ENCODE measurements at regions not wholly inside any gene's neighbourhood (a gene's known extent, or its start where the extent isn't known, plus 50 kb on each side); places are given as distances from the start of the nearest gene placed in this dataset.
"Not testable (repeated sequence)": the region's sequence is repeated elsewhere in the genome, so short reads cannot be mapped to it uniquely, and the experiment has no call there.

GRCh38 chr2:149815941-149816340 lies 228.4 kb upstream of the MMADHC start:
- DNase-seq (ENCODE audit: low spot score), result no peak

DNA sequence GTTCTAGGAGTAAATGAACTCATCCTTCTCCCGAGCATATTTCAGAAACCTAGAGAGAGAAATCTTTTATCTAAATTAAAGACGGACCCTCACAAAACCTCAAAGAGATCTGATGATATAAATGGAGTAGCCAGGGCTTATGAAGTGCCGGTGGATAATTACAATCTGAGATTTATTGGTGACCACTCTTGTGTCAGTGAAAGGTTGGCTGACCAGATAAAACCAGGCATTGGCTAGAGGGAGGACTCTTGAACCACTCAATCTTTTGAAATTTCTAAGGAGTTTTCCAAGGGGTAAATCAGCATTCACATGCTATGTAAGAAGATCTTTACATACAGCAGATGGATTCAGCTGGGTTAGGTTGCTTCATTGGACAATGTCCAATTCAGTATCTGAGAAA lies 227.3 kb upstream of the MMADHC start:
- DNase-seq (ENCODE audit: low spot score), result no peak

DNA sequence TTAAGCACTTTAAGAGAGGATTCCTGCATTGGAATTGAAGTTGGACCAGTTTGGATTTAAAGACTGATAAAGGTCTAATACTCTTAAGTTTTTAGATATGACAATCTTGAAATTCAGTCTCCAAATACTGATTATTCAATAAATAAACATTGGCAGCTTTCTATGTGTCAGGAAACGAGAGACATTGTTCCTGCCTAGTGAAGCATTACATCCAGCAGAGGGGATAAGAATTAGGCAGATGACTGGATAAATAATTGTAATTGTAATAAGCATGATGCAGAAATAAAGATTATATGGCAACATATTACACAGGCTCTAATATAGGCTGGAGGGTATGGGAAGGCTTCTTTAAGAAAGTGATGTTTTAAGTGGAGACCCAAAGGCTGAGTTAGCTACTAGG lies 226.5 kb upstream of the MMADHC start:
- no peak for DNase-seq (ENCODE audit: low spot score)

DNA sequence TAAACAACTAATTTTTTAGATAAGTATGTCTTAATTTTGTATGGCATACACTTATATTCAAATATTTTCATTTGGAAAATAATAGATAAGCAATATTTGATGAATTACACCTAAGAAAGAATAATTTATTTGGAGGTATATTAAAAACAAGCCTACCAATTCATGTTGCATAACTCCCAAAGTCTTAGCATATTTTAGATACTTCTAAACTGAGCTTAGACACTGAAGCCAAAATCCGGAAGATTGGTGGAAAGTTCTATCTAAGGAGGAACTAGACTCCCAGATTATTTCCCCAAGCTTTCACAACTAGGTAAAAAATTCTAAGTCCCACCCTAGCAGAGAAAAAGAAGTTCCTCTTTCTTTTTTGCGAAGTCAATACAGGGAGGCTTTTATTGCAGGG lies 221.0 kb upstream of the MMADHC start:
- no peak for DNase-seq (ENCODE audit: low spot score)

DNA sequence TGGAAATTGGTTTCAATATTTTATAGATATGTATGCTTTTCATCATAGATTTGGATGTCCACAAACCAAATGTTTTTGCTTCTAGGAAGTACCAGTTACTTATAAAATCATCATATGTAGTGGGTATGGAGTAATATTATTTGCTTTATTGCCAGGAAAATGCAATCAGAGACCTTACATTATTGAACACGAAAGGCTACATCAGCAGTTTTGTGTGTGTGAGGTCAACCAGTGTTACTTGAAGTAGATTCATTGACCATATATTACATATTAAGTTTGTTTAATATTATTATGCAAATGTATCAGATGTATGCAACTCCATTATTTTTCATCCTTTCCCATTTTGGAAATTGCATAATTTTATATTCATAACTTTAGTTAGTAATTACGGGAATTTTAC lies 219.1 kb upstream of the MMADHC start:
- no peak for DNase-seq (ENCODE audit: low spot score)

DNA sequence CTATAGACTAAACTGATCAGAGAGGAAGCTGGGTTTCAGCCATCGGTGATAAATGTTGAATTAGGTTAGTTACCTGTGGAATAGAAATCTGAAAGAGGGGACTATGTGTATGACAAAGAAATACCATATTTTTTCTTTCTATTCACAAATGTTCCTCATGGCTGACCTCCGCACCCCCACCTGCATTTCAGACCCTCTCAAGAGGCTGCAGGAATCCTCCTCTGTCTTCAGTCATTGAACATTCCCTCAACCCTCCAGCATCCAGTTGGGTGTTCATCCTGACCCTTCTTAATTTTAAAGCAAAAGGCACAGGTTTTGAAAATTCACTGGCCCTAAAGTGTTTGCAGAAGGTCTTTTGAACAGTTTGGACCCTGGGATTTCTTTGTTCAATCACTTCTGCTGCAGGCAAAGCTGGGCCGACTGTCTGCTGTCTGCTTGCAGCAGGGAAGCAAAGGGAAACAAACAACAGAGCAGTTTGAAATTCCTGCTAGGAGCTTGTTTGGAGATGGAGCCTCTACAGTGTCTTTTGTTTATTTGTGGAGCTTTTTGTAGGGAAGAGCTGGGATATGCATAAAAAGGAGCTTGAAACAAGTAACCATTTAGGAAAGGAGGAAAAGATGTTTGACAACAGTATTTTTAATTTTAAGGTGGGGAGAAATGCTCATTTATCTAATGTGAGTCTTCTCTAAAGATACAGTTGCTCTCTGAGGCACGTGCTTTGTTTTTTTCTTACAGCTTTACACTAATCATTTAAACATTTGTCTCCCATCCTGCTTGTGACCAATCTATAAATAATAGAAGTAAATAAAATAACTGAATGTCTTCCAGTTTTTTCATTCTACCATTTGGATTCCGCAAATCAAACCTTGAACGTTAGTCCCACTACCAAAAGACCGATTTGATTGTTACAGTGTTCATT lies 213.3 kb upstream of the MMADHC start:
- no peak for DNase-seq (ENCODE audit: low spot score)

DNA sequence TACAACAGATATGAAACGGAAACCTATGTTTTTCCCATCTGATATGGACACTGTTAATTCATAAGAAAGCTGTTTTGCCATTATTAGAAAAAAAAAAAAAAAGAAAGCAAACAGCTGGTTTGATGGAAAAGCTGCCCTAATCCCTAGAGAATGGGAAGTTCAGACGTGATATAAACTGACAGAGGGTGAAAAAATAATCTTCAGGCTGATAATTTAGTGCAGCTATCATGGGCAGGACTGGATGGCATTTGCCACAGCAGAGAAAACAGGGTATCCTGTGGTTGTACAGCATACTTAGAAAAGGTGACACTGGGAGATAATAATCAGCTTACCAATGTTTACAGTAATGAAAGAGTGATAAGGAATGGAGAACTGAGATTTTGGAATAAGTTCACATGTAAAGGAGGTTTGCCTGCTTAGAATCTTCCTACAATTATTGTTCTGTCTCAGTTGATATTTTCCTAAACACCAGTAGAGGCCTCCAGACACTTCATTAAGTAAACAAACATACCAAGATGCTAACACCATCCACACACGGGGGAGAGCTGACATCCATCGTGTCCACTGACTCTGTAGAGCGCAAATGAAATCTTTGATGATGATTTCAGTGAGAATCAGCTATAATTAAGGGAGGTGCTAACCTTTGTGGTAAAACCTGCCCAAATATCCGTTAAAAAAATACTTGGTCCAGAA lies 211.6 kb upstream of the MMADHC start:
- peak; percentile 48 for DNase-seq (ENCODE audit: low spot score)

GRCh38 chr2:149797030-149797429 lies 209.5 kb upstream of the MMADHC start:
- DNase-seq (ENCODE audit: low spot score), result no peak

DNA sequence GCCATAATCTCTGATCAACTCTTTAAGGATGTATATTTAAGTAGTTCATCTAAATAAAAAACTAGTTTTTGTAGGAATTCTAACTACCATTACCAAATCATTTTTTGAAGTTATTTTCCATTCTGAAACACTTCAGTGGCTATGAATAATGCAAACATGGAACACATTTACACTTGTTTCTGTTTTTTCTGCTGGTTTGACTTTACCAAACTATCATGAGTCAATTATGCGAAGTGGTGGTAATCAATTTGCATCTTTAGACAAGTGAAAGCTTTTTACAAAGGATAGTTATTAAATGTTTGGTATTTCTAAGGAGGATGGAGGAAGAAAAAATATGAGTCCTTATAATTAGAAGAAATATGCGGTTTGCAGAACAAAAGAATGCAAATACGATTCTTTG lies 202.0 kb upstream of the MMADHC start:
- no peak for DNase-seq (ENCODE audit: low spot score)

GRCh38 chr2:149787206-149787605 lies 199.6 kb upstream of the MMADHC start:
- no peak for DNase-seq (ENCODE audit: low spot score)

DNA sequence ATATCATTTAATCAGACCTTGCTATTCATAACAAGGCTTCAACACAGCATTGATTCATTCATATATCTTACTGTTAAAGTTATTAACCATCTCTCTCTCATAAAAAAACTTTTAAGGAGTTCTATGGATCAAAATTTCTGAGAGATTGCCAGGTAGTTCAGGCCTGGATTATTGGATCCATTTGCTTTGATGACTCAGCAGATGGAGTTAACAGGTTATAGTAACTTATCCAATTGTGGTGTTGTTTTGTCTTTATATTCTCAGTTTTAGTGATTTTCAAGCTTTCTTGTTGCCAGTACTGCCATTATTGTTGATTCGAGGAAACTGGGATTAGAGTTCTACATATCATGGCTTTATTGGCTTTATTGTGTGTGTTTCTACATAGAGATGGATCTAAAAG lies 195.7 kb upstream of the MMADHC start:
- DNase-seq (ENCODE audit: low spot score), result no peak

GRCh38 chr2:149782572-149782971 lies 195.0 kb upstream of the MMADHC start:
- no peak for DNase-seq (ENCODE audit: low spot score)

DNA sequence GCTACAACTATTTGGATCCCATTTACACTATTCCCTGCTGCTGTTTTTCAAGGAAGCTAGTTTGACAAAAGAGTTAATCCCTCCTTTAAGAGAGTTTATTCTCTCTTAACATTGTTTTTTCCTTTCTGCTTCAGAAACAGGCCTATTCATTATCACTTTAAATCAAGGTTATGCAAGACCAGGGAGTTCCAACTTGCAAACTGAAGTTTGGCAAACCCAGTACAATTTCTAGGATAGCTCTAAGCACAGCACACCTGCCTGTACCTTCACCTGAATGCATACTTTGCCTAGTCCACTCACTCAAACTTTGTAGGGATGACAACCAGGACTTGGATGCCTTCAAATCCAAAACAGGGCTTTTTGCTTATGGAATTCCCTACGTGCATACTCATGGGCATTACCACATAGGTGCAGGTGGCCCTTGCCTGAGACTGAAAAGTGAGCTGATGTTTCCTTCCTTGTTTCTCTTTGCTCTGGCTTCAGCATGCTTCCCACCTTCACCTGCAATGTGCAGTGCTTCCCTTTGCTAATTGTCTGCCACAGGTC lies 193.8 kb upstream of the MMADHC start:
- DNase-seq (ENCODE audit: low spot score), result no peak

DNA sequence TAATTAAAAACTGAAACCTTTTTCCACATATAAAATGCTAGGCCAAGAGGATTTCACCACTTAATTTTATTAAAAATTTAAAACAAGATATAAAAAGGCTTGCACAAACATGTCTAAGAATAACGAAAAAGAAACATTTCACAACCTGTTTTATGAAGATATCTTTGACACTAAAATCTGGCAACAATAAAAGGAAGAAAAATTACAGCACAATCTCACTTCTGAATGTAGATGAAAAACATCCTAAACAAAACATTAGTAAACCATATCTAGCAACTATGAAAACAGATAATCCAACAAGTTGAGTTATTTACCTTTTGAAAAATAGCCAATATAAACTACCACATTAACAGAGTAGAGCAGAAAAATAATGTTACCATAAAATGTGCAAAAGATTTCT lies 185.4 kb upstream of the MMADHC start:
- DNase-seq (ENCODE audit: low spot score), result no peak

DNA sequence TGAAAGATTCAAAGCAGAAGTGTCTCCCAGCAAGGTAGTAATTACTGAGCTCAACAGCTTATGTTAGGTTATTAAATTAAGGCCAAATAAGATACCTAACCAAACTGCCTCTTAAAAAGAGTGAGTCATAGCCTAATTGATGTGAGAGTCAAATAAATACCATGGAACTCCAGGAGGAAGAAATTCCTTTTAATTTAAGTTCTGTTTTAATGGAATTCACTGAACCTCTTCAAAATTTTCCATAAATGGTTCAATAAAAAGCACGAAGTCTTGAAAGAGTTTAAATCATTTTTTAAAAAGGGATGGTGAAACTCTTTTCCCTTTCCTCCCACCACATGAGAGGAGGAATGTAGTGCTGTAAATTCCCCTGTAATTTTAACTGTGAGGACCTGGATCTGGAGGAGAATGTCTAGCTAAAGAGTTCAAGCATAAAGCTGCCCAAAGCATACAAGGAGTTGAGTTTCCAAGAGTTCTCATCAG lies 180.8 kb upstream of the MMADHC start:
- peak; percentile 23 for DNase-seq (ENCODE audit: low spot score)

GRCh38 chr2:149767516-149767974 lies 180.0 kb upstream of the MMADHC start:
- no peak for DNase-seq (ENCODE audit: low spot score)

GRCh38 chr2:149766339-149766738 lies 178.8 kb upstream of the MMADHC start:
- DNase-seq (ENCODE audit: low spot score), result no peak

GRCh38 chr2:149765636-149766035 lies 178.1 kb upstream of the MMADHC start:
- DNase-seq (ENCODE audit: low spot score), result no peak

DNA sequence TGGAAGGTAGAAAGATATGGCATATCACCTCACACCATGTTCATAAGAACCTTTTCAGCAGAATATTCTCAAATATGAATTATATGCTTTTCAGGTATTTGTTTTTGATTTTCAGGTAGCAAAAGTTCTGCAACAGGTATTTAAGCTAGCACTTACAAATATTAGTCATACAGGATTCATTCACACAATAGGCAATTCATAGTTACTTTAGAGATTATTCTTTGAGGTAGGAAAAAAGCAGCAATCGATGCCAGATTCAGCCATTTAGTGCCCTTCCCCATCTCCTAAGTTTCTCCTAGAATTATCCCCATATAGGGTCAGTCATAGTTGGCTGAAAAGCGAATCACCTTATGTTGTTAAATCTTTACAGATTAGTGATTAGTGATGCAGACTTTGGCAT lies 177.4 kb upstream of the MMADHC start:
- no peak for DNase-seq (ENCODE audit: low spot score)

GRCh38 chr2:149763358-149763757 lies 175.8 kb upstream of the MMADHC start:
- DNase-seq (ENCODE audit: low spot score), result no peak

DNA sequence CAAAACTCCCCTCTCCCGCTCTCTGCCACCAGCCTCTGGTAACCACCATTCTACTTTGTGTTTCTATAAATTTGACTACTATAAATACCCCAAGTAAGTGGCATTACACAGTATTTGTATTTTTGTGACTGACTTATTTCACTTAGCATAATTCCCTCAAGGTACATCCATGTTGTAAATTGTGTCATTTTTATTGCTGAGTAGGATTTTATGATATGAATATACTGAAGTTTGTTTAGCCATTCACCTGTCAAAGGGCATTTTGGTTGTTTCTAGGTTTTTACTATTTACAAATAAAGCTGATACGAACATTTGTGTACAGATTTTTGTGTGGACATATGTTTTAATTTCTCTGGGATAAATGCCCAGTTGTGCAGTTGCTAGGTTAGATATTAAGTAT lies 174.0 kb upstream of the MMADHC start:
- no peak for DNase-seq (ENCODE audit: low spot score)

- DNase-seq (ENCODE audit: low spot score), result not testable (repeated sequence)
Measured at GRCh38 chr2:149759382-149759781, 171.8 kb upstream of the MMADHC start.

- not testable (repeated sequence) for DNase-seq (ENCODE audit: low spot score)
Measured at GRCh38 chr2:149754722-149755121, 167.1 kb upstream of the MMADHC start.

Data from HT-29 (cell line).